ENCODE measurements at regions not wholly inside any gene's neighbourhood (a gene's known extent, or its start where the extent isn't known, plus 50 kb on each side); places are given as distances from the start of the nearest gene placed in this dataset.
A peak's percentile ranks its signal among the peaks of the same experiment; 100 is the strongest.

- no peak for DNase-seq (ENCODE audit: low read depth)
- no peak for TF ChIP-seq CTCF (IDR thresholded peaks at IDR 0.05; ENCODE audit: insufficient read depth, low read depth, low read length, missing control alignments)
- H3K4me3 ChIP-seq (ENCODE audit: low read depth, low read length) = no peak overlapping the region
These were observed 188.3 kb downstream of the GADD45G start for GRCh38 chr9:89793124-89793495.

GRCh38 chr9:89793551-89793950 lies 188.7 kb downstream of the GADD45G start:
- no peak for DNase-seq (ENCODE audit: low read depth)
- no peak for TF ChIP-seq CTCF (IDR thresholded peaks at IDR 0.05; ENCODE audit: insufficient read depth, low read depth, low read length, missing control alignments)
- no peak overlapping the region for H3K4me3 ChIP-seq (ENCODE audit: low read depth, low read length)

GRCh38 chr9:89794918-89795317 lies 190.1 kb downstream of the GADD45G start:
- no peak overlapping the region for H3K4me3 ChIP-seq (ENCODE audit: low read depth, low read length)
- no peak for DNase-seq (ENCODE audit: low read depth)

GRCh38 chr9:89795538-89796195 lies 190.9 kb downstream of the GADD45G start:
- no peak overlapping the region for H3K4me3 ChIP-seq (ENCODE audit: low read depth, low read length)
- DNase-seq (ENCODE audit: low read depth) = peak; percentile 49
- TF ChIP-seq CTCF (IDR thresholded peaks at IDR 0.05; ENCODE audit: insufficient read depth, low read depth, low read length, missing control alignments) = no peak

More at GRCh38 chr9:89794918-89795317, 190.1 kb downstream of the GADD45G start:
- no peak for TF ChIP-seq CTCF (IDR thresholded peaks at IDR 0.05; ENCODE audit: insufficient read depth, low read depth, low read length, missing control alignments)

- no peak overlapping the region for H3K4me3 ChIP-seq (ENCODE audit: low read depth, low read length)
- no peak for TF ChIP-seq CTCF (IDR thresholded peaks at IDR 0.05; ENCODE audit: insufficient read depth, low read depth, low read length, missing control alignments)
- DNase-seq (ENCODE audit: low read depth) = no peak
These were observed 191.8 kb downstream of the GADD45G start for GRCh38 chr9:89796606-89797005.

GRCh38 chr9:89797255-89797654 lies 192.4 kb downstream of the GADD45G start:
- H3K4me3 ChIP-seq (ENCODE audit: low read depth, low read length) = no peak overlapping the region
- TF ChIP-seq CTCF (IDR thresholded peaks at IDR 0.05; ENCODE audit: insufficient read depth, low read depth, low read length, missing control alignments) = no peak
- DNase-seq (ENCODE audit: low read depth) = no peak

GRCh38 chr9:89797937-89798455 lies 193.2 kb downstream of the GADD45G start:
- no peak for DNase-seq (ENCODE audit: low read depth)
- no peak overlapping the region for H3K4me3 ChIP-seq (ENCODE audit: low read depth, low read length)
- no peak for TF ChIP-seq CTCF (IDR thresholded peaks at IDR 0.05; ENCODE audit: insufficient read depth, low read depth, low read length, missing control alignments)

All from GM12865 (cell line).